HEK293 (cell line): ENCODE measurements at regions not wholly inside any gene's neighbourhood (a gene's known extent, or its start where the extent isn't known, plus 50 kb on each side); places are given as distances from the start of the nearest gene placed in this dataset.

Source experiments
- ZBTB21 ChIP-seq: fragments of 450-650 bp; formaldehyde crosslinking; IDR thresholded peaks from 2 replicates; pipeline ENCODE4 v1.5.1; 2017; ENCODE audit warnings: missing biosample characterization, missing genetic modification characterization
- ZEB2 ChIP-seq: fragments of 450-650 bp; formaldehyde crosslinking; IDR thresholded peaks from 2 replicates; pipeline ENCODE4 v1.5.1; 2016; ENCODE audit warnings: missing biosample characterization, missing genetic modification characterization
- ZNF175 ChIP-seq: fragments of 450-650 bp; formaldehyde crosslinking; IDR thresholded peaks from 2 replicates; pipeline ENCODE4 v1.5.1; 2016; ENCODE audit warnings: missing biosample characterization, missing genetic modification characterization
- TF ChIP-seq, protein P1 (sequence below): fragments of 450-650 bp; formaldehyde crosslinking; IDR thresholded peaks from 2 replicates; pipeline ENCODE4 v1.5.1; 2016; ENCODE audit warnings: missing biosample characterization, missing genetic modification characterization
- TF ChIP-seq, protein P2 (sequence below): fragments of 450-650 bp; formaldehyde crosslinking; IDR thresholded peaks from 2 replicates; pipeline ENCODE4 v1.5.1; 2016; ENCODE audit warnings: missing biosample characterization, missing genetic modification characterization
- TF ChIP-seq, protein P3 (sequence below): fragments of 450-650 bp; formaldehyde crosslinking; IDR thresholded peaks from 2 replicates; pipeline ENCODE4 v1.5.1; 2016; ENCODE audit warnings: missing biosample characterization, missing genetic modification characterization

DNA sequence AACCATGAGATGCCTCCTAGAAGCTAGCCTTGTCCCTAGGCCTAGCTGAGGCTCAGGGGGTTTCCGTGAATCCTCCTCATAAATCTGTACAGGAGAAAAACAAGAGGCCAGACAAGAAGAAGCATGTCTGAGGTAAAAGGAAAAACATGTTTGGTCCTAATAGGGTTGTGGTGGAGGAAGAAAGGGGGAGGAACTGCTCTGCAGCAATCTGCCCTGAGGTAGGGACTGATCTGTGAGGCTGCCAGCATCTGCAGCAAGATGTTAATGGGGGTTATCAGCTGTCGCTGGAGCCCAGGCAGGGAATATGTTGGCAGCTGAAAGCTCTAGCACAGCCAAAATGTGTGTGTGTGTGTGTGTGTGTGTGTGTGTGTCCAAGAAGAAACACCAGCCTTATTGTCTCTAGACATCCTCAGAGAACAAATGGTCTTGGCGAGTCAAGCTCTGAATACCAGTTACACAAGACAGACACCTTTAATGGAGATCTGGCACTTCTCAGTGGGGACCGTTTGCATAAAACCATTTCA lies 218.5 kb downstream of the NUAK1 start:
- TF ChIP-seq ZEB2 (tag by site-specific recombination) (no peak), ZBTB21 (tag by site-specific recombination) (no peak), ZNF175 (tag by site-specific recombination) (no peak)
- TF ChIP-seq, protein P1, sequence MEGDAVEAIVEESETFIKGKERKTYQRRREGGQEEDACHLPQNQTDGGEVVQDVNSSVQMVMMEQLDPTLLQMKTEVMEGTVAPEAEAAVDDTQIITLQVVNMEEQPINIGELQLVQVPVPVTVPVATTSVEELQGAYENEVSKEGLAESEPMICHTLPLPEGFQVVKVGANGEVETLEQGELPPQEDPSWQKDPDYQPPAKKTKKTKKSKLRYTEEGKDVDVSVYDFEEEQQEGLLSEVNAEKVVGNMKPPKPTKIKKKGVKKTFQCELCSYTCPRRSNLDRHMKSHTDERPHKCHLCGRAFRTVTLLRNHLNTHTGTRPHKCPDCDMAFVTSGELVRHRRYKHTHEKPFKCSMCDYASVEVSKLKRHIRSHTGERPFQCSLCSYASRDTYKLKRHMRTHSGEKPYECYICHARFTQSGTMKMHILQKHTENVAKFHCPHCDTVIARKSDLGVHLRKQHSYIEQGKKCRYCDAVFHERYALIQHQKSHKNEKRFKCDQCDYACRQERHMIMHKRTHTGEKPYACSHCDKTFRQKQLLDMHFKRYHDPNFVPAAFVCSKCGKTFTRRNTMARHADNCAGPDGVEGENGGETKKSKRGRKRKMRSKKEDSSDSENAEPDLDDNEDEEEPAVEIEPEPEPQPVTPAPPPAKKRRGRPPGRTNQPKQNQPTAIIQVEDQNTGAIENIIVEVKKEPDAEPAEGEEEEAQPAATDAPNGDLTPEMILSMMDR, result no peak
- TF ChIP-seq, protein P2, sequence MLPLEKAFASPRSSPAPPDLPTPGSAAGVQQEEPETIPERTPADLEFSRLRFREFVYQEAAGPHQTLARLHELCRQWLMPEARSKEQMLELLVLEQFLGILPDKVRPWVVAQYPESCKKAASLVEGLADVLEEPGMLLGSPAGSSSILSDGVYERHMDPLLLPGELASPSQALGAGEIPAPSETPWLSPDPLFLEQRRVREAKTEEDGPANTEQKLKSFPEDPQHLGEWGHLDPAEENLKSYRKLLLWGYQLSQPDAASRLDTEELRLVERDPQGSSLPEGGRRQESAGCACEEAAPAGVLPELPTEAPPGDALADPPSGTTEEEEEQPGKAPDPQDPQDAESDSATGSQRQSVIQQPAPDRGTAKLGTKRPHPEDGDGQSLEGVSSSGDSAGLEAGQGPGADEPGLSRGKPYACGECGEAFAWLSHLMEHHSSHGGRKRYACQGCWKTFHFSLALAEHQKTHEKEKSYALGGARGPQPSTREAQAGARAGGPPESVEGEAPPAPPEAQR, result no peak
- TF ChIP-seq, protein P3, sequence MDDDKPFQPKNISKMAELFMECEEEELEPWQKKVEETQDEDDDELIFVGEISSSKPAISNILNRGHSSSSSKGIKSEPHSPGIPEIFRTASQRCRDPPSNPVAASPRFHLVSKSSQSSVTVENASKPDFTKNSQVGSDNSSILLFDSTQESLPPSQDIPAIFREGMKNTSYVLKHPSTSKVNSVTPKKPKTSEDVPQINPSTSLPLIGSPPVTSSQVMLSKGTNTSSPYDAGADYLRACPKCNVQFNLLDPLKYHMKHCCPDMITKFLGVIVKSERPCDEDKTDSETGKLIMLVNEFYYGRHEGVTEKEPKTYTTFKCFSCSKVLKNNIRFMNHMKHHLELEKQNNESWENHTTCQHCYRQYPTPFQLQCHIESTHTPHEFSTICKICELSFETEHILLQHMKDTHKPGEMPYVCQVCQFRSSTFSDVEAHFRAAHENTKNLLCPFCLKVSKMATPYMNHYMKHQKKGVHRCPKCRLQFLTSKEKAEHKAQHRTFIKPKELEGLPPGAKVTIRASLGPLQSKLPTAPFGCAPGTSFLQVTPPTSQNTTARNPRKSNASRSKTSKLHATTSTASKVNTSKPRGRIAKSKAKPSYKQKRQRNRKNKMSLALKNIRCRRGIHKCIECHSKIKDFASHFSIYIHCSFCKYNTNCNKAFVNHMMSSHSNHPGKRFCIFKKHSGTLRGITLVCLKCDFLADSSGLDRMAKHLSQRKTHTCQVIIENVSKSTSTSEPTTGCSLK, result no peak
